ENCODE measurements at regions not wholly inside any gene's neighbourhood (a gene's known extent, or its start where the extent isn't known, plus 50 kb on each side); places are given as distances from the start of the nearest gene placed in this dataset.

GRCh38 chr18:39564716-39565115, 1999.1 kb upstream of the CELF4 start:
- ATAC-seq (no peak), DNase-seq (no peak)
- Mint-ChIP-seq H3K36me3 (peaks cover 5% of the 10 kb centered on the region), H3K4me1 (no peaks in the 10 kb centered on the region), H3K27ac (no peak overlapping the region), H3K4me3 (no peak overlapping the region), H3K9me3 (peaks cover 4 to 6% of the 10 kb centered on the region in 2 donors), H3K27me3 (ENCODE audit: low read depth in 2 of 2) (no peaks in the 10 kb centered on the region)
- 93% methylated on average over 3 of the region's 4 CpGs for WGBS (ENCODE audit: insufficient coverage)
- no peak overlapping the region for H3K4me3 ChIP-seq (ENCODE audit: low read length)
- intact Hi-C loops (cut with micrococcal nuclease): no loop called here
- H3K9me3 ChIP-seq (ENCODE audit: control insufficient read depth, insufficient read depth, low read length): peaks cover 5% of the 10 kb centered on the region
- H3K27me3 ChIP-seq (ENCODE audit: control insufficient read depth, insufficient read depth, low read length): no peaks in the 10 kb centered on the region
- TF ChIP-seq CTCF (IDR thresholded peaks at IDR 0.05): no peak
- H3K4me1 ChIP-seq (ENCODE audit: control insufficient read depth, insufficient read depth, low read length): no peaks in the 10 kb centered on the region
- no peaks in the 10 kb centered on the region for H3K36me3 ChIP-seq (ENCODE audit: control insufficient read depth, insufficient read depth, low read length)
- no peak overlapping the region for H3K27ac ChIP-seq (ENCODE audit: low read length)

GRCh38 chr18:39561126-39561525, 1995.5 kb upstream of the CELF4 start:
- no peak overlapping the region for H3K4me3 Mint-ChIP-seq
- 49% methylated on average over 2 of the region's 2 CpGs for WGBS (ENCODE audit: insufficient coverage)
- H3K4me1 Mint-ChIP-seq: no peaks in the 10 kb centered on the region
- intact Hi-C loops (cut with micrococcal nuclease): no loop called here
- ATAC-seq (no peak), DNase-seq (no peak)
- no peak for TF ChIP-seq CTCF (IDR thresholded peaks at IDR 0.05)
- Histone ChIP-seq H3K9me3 (ENCODE audit: control insufficient read depth, insufficient read depth, low read length) (peaks cover 5% of the 10 kb centered on the region), H3K36me3 (ENCODE audit: control insufficient read depth, insufficient read depth, low read length) (no peaks in the 10 kb centered on the region), H3K27me3 (ENCODE audit: control insufficient read depth, insufficient read depth, low read length) (no peaks in the 10 kb centered on the region), H3K27ac (ENCODE audit: low read length) (no peak overlapping the region), H3K4me1 (ENCODE audit: control insufficient read depth, insufficient read depth, low read length) (no peaks in the 10 kb centered on the region), H3K4me3 (ENCODE audit: low read length) (no peak overlapping the region)
- H3K9me3 Mint-ChIP-seq: peaks cover 4 to 6% of the 10 kb centered on the region in 2 donors
- H3K27me3 Mint-ChIP-seq (ENCODE audit: low read depth in 2 of 2): no peaks in the 10 kb centered on the region
- peaks cover 5% of the 10 kb centered on the region for H3K36me3 Mint-ChIP-seq
- H3K27ac Mint-ChIP-seq: no peak overlapping the region

- no peaks in the 10 kb centered on the region for H3K36me3 Mint-ChIP-seq
Measured at GRCh38 chr18:39558658-39559057, 1993.1 kb upstream of the CELF4 start.

More at GRCh38 chr18:39558658-39559057, 1993.1 kb upstream of the CELF4 start:
- no peaks in the 10 kb centered on the region for H3K36me3 ChIP-seq (ENCODE audit: control insufficient read depth, insufficient read depth, low read length)
- no peak for TF ChIP-seq CTCF (IDR thresholded peaks at IDR 0.05)
- H3K4me3 ChIP-seq (ENCODE audit: low read length): no peak overlapping the region
- no peaks in the 10 kb centered on the region for H3K4me1 ChIP-seq (ENCODE audit: control insufficient read depth, insufficient read depth, low read length)
- H3K9me3 ChIP-seq (ENCODE audit: control insufficient read depth, insufficient read depth, low read length): no peaks in the 10 kb centered on the region
- H3K27me3 Mint-ChIP-seq (ENCODE audit: low read depth in 2 of 2): no peaks in the 10 kb centered on the region
- no peak overlapping the region for H3K4me3 Mint-ChIP-seq
- intact Hi-C loops (cut with micrococcal nuclease): no loop called here
- H3K4me1 Mint-ChIP-seq: no peaks in the 10 kb centered on the region
- no peak overlapping the region for H3K27ac ChIP-seq (ENCODE audit: low read length)
- no peak for DNase-seq
- no peaks in the 10 kb centered on the region for H3K27me3 ChIP-seq (ENCODE audit: control insufficient read depth, insufficient read depth, low read length)
- peaks cover 2 to 12% of the 10 kb centered on the region in 2 donors for H3K9me3 Mint-ChIP-seq
- H3K27ac Mint-ChIP-seq: no peak overlapping the region
- ATAC-seq: no peak
